Mesendoderm (in vitro differentiated cells): ENCODE measurements at regions not wholly inside any gene's neighbourhood (a gene's known extent, or its start where the extent isn't known, plus 50 kb on each side); places are given as distances from the start of the nearest gene placed in this dataset.

Source experiments
- DNase-seq: peaks from one replicate; pipeline ENCODE4 v3.0.0; 2013
- H2AK5ac ChIP-seq: 2 replicates; pipeline ENCODE4 v1.6.1; 2013; ENCODE audit warnings: low read length, inconsistent platforms
- H2BK120ac ChIP-seq: 2 replicates; pipeline ENCODE4 v1.6.1; 2013; ENCODE audit warnings: low read depth, mild to moderate bottlenecking, low read length, moderate library complexity, mixed read lengths
- H2BK15ac ChIP-seq: replicated peaks from 2 replicates; pipeline ENCODE4 v1.6.1; 2013; ENCODE audit warnings: low read depth, mild to moderate bottlenecking, moderate library complexity
- H2BK5ac ChIP-seq: 2 replicates; pipeline ENCODE4 v1.6.1; 2013; ENCODE audit warnings: low read length, inconsistent platforms
- H3K18ac ChIP-seq: 2 replicates; pipeline ENCODE4 v1.6.1; 2013; ENCODE audit warnings: mild to moderate bottlenecking, low read length, mixed read lengths
- H3K23ac ChIP-seq: one replicate; pipeline ENCODE4 v1.6.1; 2013; ENCODE audit warnings: low read length
- H3K27ac ChIP-seq: 2 replicates; pipeline ENCODE4 v1.5.1; 2013; ENCODE audit warnings: low read depth, mild to moderate bottlenecking, inconsistent platforms, low read length, moderate library complexity
- H3K27me3 ChIP-seq: 2 replicates; pipeline ENCODE4 v1.6.1; 2013; ENCODE audit warnings: low read length, control low read depth, mild to moderate bottlenecking, inconsistent platforms; ENCODE audit not compliant: insufficient read depth, poor library complexity
- H3K36me3 ChIP-seq: 2 replicates; pipeline ENCODE4 v1.6.1; 2013; ENCODE audit warnings: low read length, inconsistent platforms; ENCODE audit not compliant: control insufficient read depth, insufficient read depth
- H3K4ac ChIP-seq: one replicate; pipeline ENCODE4 v1.6.1; 2013; ENCODE audit warnings: low read depth, mild to moderate bottlenecking, low read length, moderate library complexity
- H3K4me1 ChIP-seq: 2 replicates; pipeline ENCODE4 v1.6.1; 2013; ENCODE audit warnings: low read depth, low read length, inconsistent platforms; ENCODE audit not compliant: control insufficient read depth
- H3K4me2 ChIP-seq: 2 replicates; pipeline ENCODE4 v1.6.1; 2013; ENCODE audit warnings: low read length
- H3K4me3 ChIP-seq: 2 replicates; pipeline ENCODE4 v1.5.1; 2013; ENCODE audit warnings: mild to moderate bottlenecking, low read length
- H3K56ac ChIP-seq: one replicate; pipeline ENCODE4 v1.6.1; 2013; ENCODE audit warnings: low read length
- H3K79me1 ChIP-seq: 2 replicates; pipeline ENCODE4 v1.6.1; 2013; ENCODE audit warnings: low read length, inconsistent platforms
- H3K79me2 ChIP-seq: 2 replicates; pipeline ENCODE4 v1.6.1; 2013; ENCODE audit warnings: mild to moderate bottlenecking, low read length; ENCODE audit not compliant: control insufficient read depth, insufficient read depth
- H3K9ac ChIP-seq: 2 replicates; pipeline ENCODE4 v1.6.1; 2013; ENCODE audit warnings: low read length, inconsistent platforms
- H4K5ac ChIP-seq: one replicate; pipeline ENCODE4 v1.6.1; 2013; ENCODE audit warnings: low read length
- H4K8ac ChIP-seq: one replicate; pipeline ENCODE4 v1.6.1; 2013; ENCODE audit warnings: low read depth, mild to moderate bottlenecking, control low read depth, low read length, moderate library complexity
- WGBS: extraction: QIAGEN DNeasy Blood & Tissue Kit; methylation state at CpG from one replicate; pipeline ENCODE4 v1.1.7; 2013; ENCODE audit warnings: low lambda C conversion rate, missing lambda C conversion rate; ENCODE audit not compliant: insufficient coverage; ENCODE audit errors: extremely low coverage; 5-methylcytosine and 5-hydroxymethylcytosine counted together

- Histone ChIP-seq H3K4me2 (no peak overlapping the region), H3K4me3 (no peak overlapping the region), H3K4ac (no peak overlapping the region), H3K27me3 (no peaks in the 10 kb centered on the region), H3K4me1 (no peaks in the 10 kb centered on the region), H3K27ac (no peak overlapping the region), H3K56ac (no peak overlapping the region), H2AK5ac (no peak overlapping the region), H4K5ac (no peak overlapping the region), H2BK5ac (no peak overlapping the region), H3K9ac (no peak overlapping the region), H4K8ac (no peak overlapping the region), H2BK120ac (no peak overlapping the region), H3K79me2 (no peaks in the 10 kb centered on the region), H2BK15ac (no peak overlapping the region), H3K79me1 (no peaks in the 10 kb centered on the region), H3K36me3 (no peaks in the 10 kb centered on the region), H3K18ac (no peak overlapping the region), H3K23ac (no peak overlapping the region)
- no peak for DNase-seq
- WGBS = no CpG with 5 or more reads among the region's 6 CpGs
These were observed 66.9 kb upstream of the BHLHE23 start for GRCh38 chr20:63073738-63074065.

GRCh38 chr20:63072991-63073737 lies 66.4 kb upstream of the BHLHE23 start:
- Histone ChIP-seq H3K79me1 (no peaks in the 10 kb centered on the region), H3K9ac (no peak overlapping the region), H3K4me3 (no peak overlapping the region), H3K4me2 (no peak overlapping the region), H2BK15ac (no peak overlapping the region), H4K5ac (no peak overlapping the region), H3K27ac (no peak overlapping the region), H3K27me3 (no peaks in the 10 kb centered on the region), H3K79me2 (no peaks in the 10 kb centered on the region), H2AK5ac (no peak overlapping the region), H3K4me1 (no peaks in the 10 kb centered on the region), H3K36me3 (no peaks in the 10 kb centered on the region), H3K18ac (no peak overlapping the region), H2BK5ac (no peak overlapping the region), H3K23ac (no peak overlapping the region), H3K4ac (no peak overlapping the region), H2BK120ac (no peak overlapping the region), H3K56ac (no peak overlapping the region), H4K8ac (no peak overlapping the region)
- DNase-seq = no peak
- no CpG with 5 or more reads among the region's 14 CpGs for WGBS

GRCh38 chr20:63072231-63072791 lies 65.5 kb upstream of the BHLHE23 start:
- Histone ChIP-seq H3K56ac (no peak overlapping the region), H3K27ac (no peak overlapping the region), H3K23ac (no peak overlapping the region), H2BK15ac (no peak overlapping the region), H3K4me3 (no peak overlapping the region), H3K27me3 (no peaks in the 10 kb centered on the region), H3K79me2 (no peaks in the 10 kb centered on the region), H2BK120ac (no peak overlapping the region), H3K9ac (no peak overlapping the region), H4K5ac (no peak overlapping the region), H3K4me1 (no peaks in the 10 kb centered on the region), H3K4ac (no peak overlapping the region), H3K18ac (no peak overlapping the region), H4K8ac (no peak overlapping the region), H3K79me1 (no peaks in the 10 kb centered on the region), H3K4me2 (peak overlapping the region; percentile 5), H2BK5ac (no peak overlapping the region), H3K36me3 (no peaks in the 10 kb centered on the region), H2AK5ac (no peak overlapping the region)
- DNase-seq = no peak
- WGBS = no CpG with 5 or more reads among the region's 52 CpGs

GRCh38 chr20:63071541-63072181 lies 64.9 kb upstream of the BHLHE23 start:
- no peak overlapping the region for H2AK5ac ChIP-seq
- no peak overlapping the region for H3K27ac ChIP-seq
- H3K27me3 ChIP-seq = no peaks in the 10 kb centered on the region
- H3K23ac ChIP-seq = no peak overlapping the region
- H3K79me2 ChIP-seq = no peaks in the 10 kb centered on the region
- H3K36me3 ChIP-seq = no peaks in the 10 kb centered on the region
- no peak overlapping the region for H4K8ac ChIP-seq
- no peak overlapping the region for H3K56ac ChIP-seq
- no peak overlapping the region for H3K9ac ChIP-seq
- no peak overlapping the region for H3K4me3 ChIP-seq
- H2BK5ac ChIP-seq = no peak overlapping the region
- no peak overlapping the region for H3K18ac ChIP-seq
- no peak overlapping the region for H3K4me2 ChIP-seq
- WGBS = no CpG with 5 or more reads among the region's 40 CpGs
- H3K79me1 ChIP-seq = no peaks in the 10 kb centered on the region
- no peak overlapping the region for H4K5ac ChIP-seq
- H3K4me1 ChIP-seq = no peaks in the 10 kb centered on the region
- peak; percentile 84 for DNase-seq
- no peak overlapping the region for H2BK15ac ChIP-seq
- H3K4ac ChIP-seq = no peak overlapping the region
- no peak overlapping the region for H2BK120ac ChIP-seq

GRCh38 chr20:63070771-63071540 lies 64.2 kb upstream of the BHLHE23 start:
- Histone ChIP-seq H3K18ac (no peak overlapping the region), H3K4me2 (no peak overlapping the region), H4K8ac (no peak overlapping the region), H3K79me2 (no peaks in the 10 kb centered on the region), H3K9ac (no peak overlapping the region), H3K36me3 (no peaks in the 10 kb centered on the region), H3K4ac (no peak overlapping the region), H3K4me1 (no peaks in the 10 kb centered on the region), H2AK5ac (no peak overlapping the region), H3K27ac (no peak overlapping the region), H3K56ac (no peak overlapping the region), H3K27me3 (no peaks in the 10 kb centered on the region), H3K23ac (no peak overlapping the region), H4K5ac (no peak overlapping the region), H2BK5ac (no peak overlapping the region), H3K4me3 (no peak overlapping the region), H2BK15ac (no peak overlapping the region), H2BK120ac (no peak overlapping the region), H3K79me1 (no peaks in the 10 kb centered on the region)
- no peak for DNase-seq
- no CpG with 5 or more reads among the region's 11 CpGs for WGBS
